Sigmoid colon (tissue), 4 donors: ENCODE measurements at regions not wholly inside any gene's neighbourhood (a gene's known extent, or its start where the extent isn't known, plus 50 kb on each side); places are given as distances from the start of the nearest gene placed in this dataset.

Experiments used
- EP300 ChIP-seq, 4 donors: sonication (generic); formaldehyde crosslinking; IDR thresholded peaks; one replicate each; pipeline ENCODE4 v1.6.1; 2017; ENCODE audit warnings: antibody characterized with exemption in 4 of 4
- POLR2A ChIP-seq, 2 donors: fragments of 450-650 bp; IDR thresholded peaks; one replicate each; pipeline ENCODE4 v1.6.1; 2016; ENCODE audit warnings: antibody characterized with exemption in 2 of 2, mild to moderate bottlenecking in 2 of 2, moderate library complexity in 2 of 2
- POLR2AphosphoS5 ChIP-seq, 4 donors: sonication (generic); formaldehyde crosslinking; IDR thresholded peaks; one replicate each; pipeline ENCODE4 v1.6.1; 2017; ENCODE audit warnings: antibody characterized with exemption in 4 of 4
- TF ChIP-seq, protein P1 (sequence below), 4 experiments: fragments of 450-650 bp in 3 of 4; fragments of 200-600 bp in 1 of 4; IDR thresholded peaks; one replicate each; pipeline ENCODE4 v1.5.1; 2016 to 2019; ENCODE audit warnings: antibody characterized with exemption in 4 of 4, mild to moderate bottlenecking in 3 of 4, moderate library complexity in 2 of 4

DNA sequence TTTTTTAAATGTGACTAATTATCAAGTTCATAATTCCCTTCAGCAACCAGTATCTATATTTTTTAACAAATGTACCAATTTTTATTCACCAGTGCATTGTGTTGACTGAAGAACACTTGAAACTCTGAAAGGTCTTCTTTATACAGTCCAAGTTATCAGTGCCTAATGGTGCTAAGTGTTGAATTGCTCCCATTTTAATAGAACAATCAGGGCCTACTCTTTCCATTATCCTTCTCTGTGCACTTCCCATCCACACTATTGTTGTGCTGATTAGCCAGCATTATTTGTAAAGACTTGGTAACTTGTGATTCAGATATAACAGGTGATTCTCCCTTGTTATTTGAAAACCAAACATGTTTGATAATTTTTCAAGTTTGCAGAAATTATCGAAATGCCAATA lies 1209.7 kb upstream of the MAP3K7 start:
- TF ChIP-seq, protein P1, sequence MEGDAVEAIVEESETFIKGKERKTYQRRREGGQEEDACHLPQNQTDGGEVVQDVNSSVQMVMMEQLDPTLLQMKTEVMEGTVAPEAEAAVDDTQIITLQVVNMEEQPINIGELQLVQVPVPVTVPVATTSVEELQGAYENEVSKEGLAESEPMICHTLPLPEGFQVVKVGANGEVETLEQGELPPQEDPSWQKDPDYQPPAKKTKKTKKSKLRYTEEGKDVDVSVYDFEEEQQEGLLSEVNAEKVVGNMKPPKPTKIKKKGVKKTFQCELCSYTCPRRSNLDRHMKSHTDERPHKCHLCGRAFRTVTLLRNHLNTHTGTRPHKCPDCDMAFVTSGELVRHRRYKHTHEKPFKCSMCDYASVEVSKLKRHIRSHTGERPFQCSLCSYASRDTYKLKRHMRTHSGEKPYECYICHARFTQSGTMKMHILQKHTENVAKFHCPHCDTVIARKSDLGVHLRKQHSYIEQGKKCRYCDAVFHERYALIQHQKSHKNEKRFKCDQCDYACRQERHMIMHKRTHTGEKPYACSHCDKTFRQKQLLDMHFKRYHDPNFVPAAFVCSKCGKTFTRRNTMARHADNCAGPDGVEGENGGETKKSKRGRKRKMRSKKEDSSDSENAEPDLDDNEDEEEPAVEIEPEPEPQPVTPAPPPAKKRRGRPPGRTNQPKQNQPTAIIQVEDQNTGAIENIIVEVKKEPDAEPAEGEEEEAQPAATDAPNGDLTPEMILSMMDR (IDR thresholded peaks at IDR 0.05), result no peak
- TF ChIP-seq POLR2AphosphoS5 (IDR thresholded peaks at IDR 0.05) (no peak), EP300 (IDR thresholded peaks at IDR 0.05) (no peak), POLR2A (IDR thresholded peaks at IDR 0.05) (no peak)
